Body of pancreas (tissue), 4 donors: ENCODE measurements at regions not wholly inside any gene's neighbourhood (a gene's known extent, or its start where the extent isn't known, plus 50 kb on each side); places are given as distances from the start of the nearest gene placed in this dataset.
"Not testable (repeated sequence)": the region's sequence is repeated elsewhere in the genome, so short reads cannot be mapped to it uniquely, and the experiment has no call there.

Experiments
- ATAC-seq: fragments of 150-250 bp; one replicate; pipeline ENCODE4 v1.9.1; 2016
- DNase-seq, 4 donors: peaks; one replicate each; pipeline ENCODE4 v3.0.0-alpha.2; 2019
- H3K27ac ChIP-seq, 4 donors: fragments of 200-600 bp; sonication (generic); 1 replicate in 3 of 4; 2 replicates in 1 of 4; pipeline versions ENCODE4 v1.5.1 to v1.6.1; 2016 to 2019; ENCODE audit warnings: mild to moderate bottlenecking in 1 of 4, mixed read lengths in 1 of 4, moderate library complexity in 1 of 4
- H3K27me3 ChIP-seq, 2 donors: fragments of 200-600 bp; sonication (generic); one replicate each; pipeline ENCODE4 v1.6.0; 2016; ENCODE audit warnings: mild to moderate bottlenecking in 1 of 2
- H3K36me3 ChIP-seq, 2 donors: fragments of 200-600 bp; sonication (generic); replicated peaks in 1 of 2; 2 replicates each; pipeline ENCODE4 v1.5.1; 2016; ENCODE audit warnings: low read depth in 2 of 2; ENCODE audit not compliant: insufficient read depth in 1 of 2
- H3K4me1 ChIP-seq: fragments of 200-600 bp; sonication (generic); one replicate; pipeline ENCODE4 v1.6.0; 2016
- H3K4me3 ChIP-seq, 2 donors: fragments of 200-600 bp; sonication (generic); 1 replicate in 1 of 2; 2 replicates in 1 of 2; pipeline ENCODE4 v1.5.1; 2016 to 2019
- H3K9me3 ChIP-seq, 3 donors: fragments of 200-600 bp; sonication (generic); 1 replicate in 2 of 3; 2 replicates in 1 of 3; pipeline ENCODE4 v1.5.1; 2016
- WGBS, 2 donors: methylation state at CpG; one replicate each; pipeline ENCODE4 v1.1.5; 2017; 5-methylcytosine and 5-hydroxymethylcytosine counted together
- intact Hi-C: fragments of 100-400 bp; cut with DNase I; formaldehyde crosslinking; loops from one replicate; pipeline ENCODE4 v1.15.1; 2023

- H3K27ac ChIP-seq, H3K36me3 ChIP-seq, ATAC-seq, H3K27me3 ChIP-seq, intact Hi-C loops, H3K4me1 ChIP-seq, H3K9me3 ChIP-seq, DNase-seq, H3K4me3 ChIP-seq: not testable (repeated sequence)
- WGBS, 2 donors = 73 to 95% methylated on average over 4 to 7 of the region's 13 CpGs
Measured at GRCh38 chr15:20060838-20061237, 480.8 kb downstream of the GOLGA6L6 start.

- H3K27me3 ChIP-seq, H3K27ac ChIP-seq, DNase-seq, intact Hi-C loops, H3K4me3 ChIP-seq, H3K4me1 ChIP-seq, ATAC-seq, H3K9me3 ChIP-seq, H3K36me3 ChIP-seq: not testable (repeated sequence)
- 41 to 48% methylated on average over 5 of the region's 5 CpGs for WGBS, 2 donors
Measured at GRCh38 chr15:20056871-20057270, 484.7 kb downstream of the GOLGA6L6 start.

GRCh38 chr15:20055921-20056320, 485.7 kb downstream of the GOLGA6L6 start:
- WGBS, 2 donors = 49% methylated on average over 4 of the region's 5 CpGs; no CpG with 5 or more reads in 1 of the 2 donors
- DNase-seq, H3K4me3 ChIP-seq, ATAC-seq, H3K27ac ChIP-seq, H3K4me1 ChIP-seq, H3K9me3 ChIP-seq, H3K36me3 ChIP-seq, H3K27me3 ChIP-seq, intact Hi-C loops: not testable (repeated sequence)

GRCh38 chr15:20048189-20048588, 493.4 kb downstream of the GOLGA6L6 start:
- H3K27me3 ChIP-seq, DNase-seq, H3K9me3 ChIP-seq, H3K27ac ChIP-seq, ATAC-seq, intact Hi-C loops, H3K36me3 ChIP-seq, H3K4me1 ChIP-seq, H3K4me3 ChIP-seq: not testable (repeated sequence)
- WGBS, 2 donors = no CpG with 5 or more reads among the region's 16 CpGs

- not testable (repeated sequence) for ATAC-seq, DNase-seq
Measured at GRCh38 chr15:20045165-20045564, 496.4 kb downstream of the GOLGA6L6 start.

GRCh38 chr15:20040691-20041090, 500.9 kb downstream of the GOLGA6L6 start:
- 0% methylated on average over 1 of the region's 1 CpG; no CpG with 5 or more reads in 1 of the 2 donors for WGBS, 2 donors
- H3K27ac ChIP-seq, H3K36me3 ChIP-seq, H3K4me3 ChIP-seq, H3K4me1 ChIP-seq, intact Hi-C loops, H3K27me3 ChIP-seq, ATAC-seq, H3K9me3 ChIP-seq, DNase-seq: not testable (repeated sequence)

More at GRCh38 chr15:20045165-20045564, 496.4 kb downstream of the GOLGA6L6 start:
- H3K36me3 ChIP-seq, intact Hi-C loops, H3K27ac ChIP-seq, H3K4me3 ChIP-seq, H3K4me1 ChIP-seq, H3K27me3 ChIP-seq, H3K9me3 ChIP-seq: not testable (repeated sequence)
- no CpG with 5 or more reads among the region's 5 CpGs for WGBS, 2 donors

- ATAC-seq, H3K27ac ChIP-seq, H3K27me3 ChIP-seq, H3K36me3 ChIP-seq, H3K4me1 ChIP-seq, intact Hi-C loops, H3K9me3 ChIP-seq, DNase-seq, H3K4me3 ChIP-seq: not testable (repeated sequence)
- no CpG with 5 or more reads among the region's 2 CpGs for WGBS, 2 donors
Measured at GRCh38 chr15:20025040-20025439, 516.6 kb downstream of the GOLGA6L6 start.

GRCh38 chr15:20022349-20022748, 519.3 kb downstream of the GOLGA6L6 start:
- H3K4me3 ChIP-seq, intact Hi-C loops, H3K9me3 ChIP-seq, H3K27me3 ChIP-seq, DNase-seq, H3K4me1 ChIP-seq, H3K27ac ChIP-seq, H3K36me3 ChIP-seq: not testable (repeated sequence)
- WGBS, 2 donors = 75% methylated on average over 1 of the region's 6 CpGs; no CpG with 5 or more reads in 1 of the 2 donors
- ATAC-seq = peak; percentile 69

GRCh38 chr15:20021351-20021750, 520.2 kb downstream of the GOLGA6L6 start:
- intact Hi-C loops, ATAC-seq: not testable (repeated sequence)

GRCh38 chr15:20020588-20020987, 521.0 kb downstream of the GOLGA6L6 start:
- H3K36me3 ChIP-seq, ATAC-seq, H3K4me1 ChIP-seq, DNase-seq, H3K27ac ChIP-seq, H3K9me3 ChIP-seq, intact Hi-C loops, H3K4me3 ChIP-seq, H3K27me3 ChIP-seq: not testable (repeated sequence)
- no CpG with 5 or more reads among the region's 5 CpGs for WGBS, 2 donors

More at GRCh38 chr15:20021351-20021750, 520.2 kb downstream of the GOLGA6L6 start:
- 60% methylated on average over 1 of the region's 7 CpGs; no CpG with 5 or more reads in 1 of the 2 donors for WGBS, 2 donors
- not testable (repeated sequence) for H3K36me3 ChIP-seq, H3K27ac ChIP-seq, H3K4me1 ChIP-seq, H3K9me3 ChIP-seq, H3K27me3 ChIP-seq, H3K4me3 ChIP-seq, DNase-seq

GRCh38 chr15:20019758-20020157, 521.8 kb downstream of the GOLGA6L6 start:
- H3K4me1 ChIP-seq, intact Hi-C loops, H3K4me3 ChIP-seq, H3K27ac ChIP-seq, H3K9me3 ChIP-seq, DNase-seq, H3K27me3 ChIP-seq, H3K36me3 ChIP-seq, ATAC-seq: not testable (repeated sequence)
- 53% methylated on average over 2 of the region's 6 CpGs; no CpG with 5 or more reads in 1 of the 2 donors for WGBS, 2 donors

- DNase-seq, intact Hi-C loops, H3K27me3 ChIP-seq, ATAC-seq, H3K36me3 ChIP-seq, H3K27ac ChIP-seq, H3K9me3 ChIP-seq, H3K4me3 ChIP-seq, H3K4me1 ChIP-seq: not testable (repeated sequence)
- WGBS, 2 donors = no CpG with 5 or more reads among the region's 8 CpGs
Measured at GRCh38 chr15:20017581-20017980, 524.0 kb downstream of the GOLGA6L6 start.
